Naive thymus-derived CD4-positive, alpha-beta T cell (primary cell): ENCODE measurements at regions not wholly inside any gene's neighbourhood (a gene's known extent, or its start where the extent isn't known, plus 50 kb on each side); places are given as distances from the start of the nearest gene placed in this dataset.
"Not testable (repeated sequence)": the region's sequence is repeated elsewhere in the genome, so short reads cannot be mapped to it uniquely, and the experiment has no call there.

Experiments used
- ATAC-seq: fragments of 150-1000 bp; cut with Tn5 transposase; 2 replicates; pipeline ENCODE4 v1.10.0; 2021; ENCODE audit warnings: mild to moderate bottlenecking, moderate library complexity
- CTCF ChIA-PET: fragments of 350-600 bp; sonication (Branson Sonifier 250); formaldehyde crosslinking; loops from one replicate; lab custom pipeline; 2021; ENCODE audit warnings: antibody characterized with exemption; lab: Charles Lee
- POLR2A ChIA-PET: fragments of 350-600 bp; sonication (Branson Sonifier 250); formaldehyde crosslinking; loops from one replicate; lab custom pipeline; 2021; ENCODE audit warnings: antibody characterized with exemption, inconsistent platforms; lab: Charles Lee
- DNase-seq, 9 donors: peaks; one replicate each; pipeline versions ENCODE4 v3.0.0 to v3.0.0-alpha.2; 2020 to 2022; ENCODE audit warnings: mixed read lengths in 1 of 9
- H3K27ac ChIP-seq: one replicate; pipeline ENCODE4 v1.7.0; 2013; ENCODE audit warnings: mild to moderate bottlenecking, low read depth, low read length, moderate library complexity
- H3K27me3 ChIP-seq, 2 donors: one replicate each; pipeline ENCODE4 v1.7.0; 2013; ENCODE audit warnings: low read length in 2 of 2, mild to moderate bottlenecking in 2 of 2, moderate library complexity in 2 of 2; ENCODE audit not compliant: control insufficient read depth in 2 of 2, insufficient read depth in 2 of 2
- H3K36me3 ChIP-seq, 3 experiments: 1 replicate in 2 of 3; 2 replicates in 1 of 3; pipeline ENCODE4 v1.7.0; 2013; ENCODE audit warnings: low read length in 3 of 3, mild to moderate bottlenecking in 3 of 3, moderate library complexity in 1 of 3; ENCODE audit not compliant: insufficient read depth in 3 of 3, control insufficient read depth in 2 of 3
- H3K4me1 ChIP-seq, 2 donors: one replicate each; pipeline ENCODE4 v1.7.0; 2013; ENCODE audit warnings: low read length in 2 of 2, mild to moderate bottlenecking in 2 of 2, moderate library complexity in 1 of 2; ENCODE audit not compliant: control insufficient read depth in 2 of 2, insufficient read depth in 2 of 2
- H3K4me3 ChIP-seq: 2 replicates; pipeline ENCODE4 v1.7.0; 2013; ENCODE audit warnings: mild to moderate bottlenecking, low read length
- H3K9me3 ChIP-seq, 3 experiments: 1 replicate in 2 of 3; 2 replicates in 1 of 3; pipeline ENCODE4 v1.7.0; 2013; ENCODE audit warnings: low read length in 3 of 3; ENCODE audit not compliant: control insufficient read depth in 2 of 3
- H3K27ac Mint-ChIP-seq, 9 donors: one replicate each; pipeline ENCODE4 v1.8.0; 2020 to 2022; ENCODE audit warnings: mixed read lengths in 9 of 9, mild to moderate bottlenecking in 8 of 9, moderate library complexity in 5 of 9, inconsistent platforms in 2 of 9
- H3K27me3 Mint-ChIP-seq, 5 donors: one replicate each; pipeline ENCODE4 v1.8.0; 2021 to 2022; ENCODE audit warnings: mixed read lengths in 5 of 5, mild to moderate bottlenecking in 1 of 5
- H3K36me3 Mint-ChIP-seq, 5 donors: one replicate each; pipeline ENCODE4 v1.8.0; 2020 to 2022; ENCODE audit warnings: mixed read lengths in 5 of 5, mild to moderate bottlenecking in 3 of 5, inconsistent platforms in 1 of 5
- H3K4me1 Mint-ChIP-seq, 7 donors: one replicate each; pipeline ENCODE4 v1.8.0; 2020 to 2022; ENCODE audit warnings: mixed read lengths in 7 of 7, mild to moderate bottlenecking in 3 of 7, inconsistent platforms in 1 of 7
- H3K4me3 Mint-ChIP-seq, 10 donors: one replicate each; pipeline ENCODE4 v1.8.0; 2020 to 2022; ENCODE audit warnings: mild to moderate bottlenecking in 10 of 10, mixed read lengths in 10 of 10, moderate library complexity in 6 of 10, inconsistent platforms in 2 of 10
- H3K9me3 Mint-ChIP-seq, 11 donors: one replicate each; pipeline ENCODE4 v1.8.0; 2020 to 2022; ENCODE audit warnings: mixed read lengths in 11 of 11, mild to moderate bottlenecking in 4 of 11, inconsistent platforms in 1 of 11, moderate library complexity in 1 of 11
- intact Hi-C, 2 donors: fragments of 100-400 bp; cut with micrococcal nuclease; formaldehyde crosslinking; loops; one replicate each; pipeline ENCODE4 v1.15.1; 2023

- peak; percentile 60 for ATAC-seq
- Histone ChIP-seq H3K27me3 (no peaks in the 10 kb centered on the region), H3K9me3 (no peaks in the 10 kb centered on the region), H3K4me3 (no peak overlapping the region), H3K4me1 (no peaks in the 10 kb centered on the region), H3K27ac (no peak overlapping the region), H3K36me3 (no peaks in the 10 kb centered on the region)
- DNase-seq, result no peak
- Mint-ChIP-seq H3K9me3 (peaks cover 0 to 12% (median 1%) of the 10 kb centered on the region in 11 donors), H3K27me3 (peaks cover 0 to 19% (median 5%) of the 10 kb centered on the region in 5 donors), H3K27ac (no peak overlapping the region), H3K4me1 (no peaks in the 10 kb centered on the region), H3K4me3 (no peak overlapping the region), H3K36me3 (no peaks in the 10 kb centered on the region)
- intact Hi-C loops, result no loop called here
- ChIA-PET CTCF (no interaction called here), POLR2A (no interaction called here)
These were observed 144.8 kb upstream of the FOXA2 start for GRCh38 chr20:22729180-22729579.

GRCh38 chr20:22729616-22730236 is 145.4 kb upstream of the FOXA2 start:
- Mint-ChIP-seq H3K36me3 (no peaks in the 10 kb centered on the region), H3K4me1 (no peaks in the 10 kb centered on the region), H3K4me3 (no peak overlapping the region), H3K9me3 (peaks cover 0 to 12% (median 1%) of the 10 kb centered on the region in 11 donors), H3K27ac (no peak overlapping the region), H3K27me3 (peaks cover 0 to 19% (median 5%) of the 10 kb centered on the region in 5 donors)
- intact Hi-C loops, result no loop called here
- ATAC-seq (no peak), DNase-seq (no peak)
- Histone ChIP-seq H3K4me3 (no peak overlapping the region), H3K27me3 (no peaks in the 10 kb centered on the region), H3K27ac (no peak overlapping the region), H3K9me3 (no peaks in the 10 kb centered on the region), H3K36me3 (no peaks in the 10 kb centered on the region), H3K4me1 (no peaks in the 10 kb centered on the region)
- POLR2A ChIA-PET, result no interaction called here
- CTCF ChIA-PET, result no interaction called here

GRCh38 chr20:22732751-22733150 is 148.4 kb upstream of the FOXA2 start:
- Mint-ChIP-seq H3K27me3 (peaks cover 0 to 19% (median 5%) of the 10 kb centered on the region in 5 donors), H3K4me1 (no peaks in the 10 kb centered on the region), H3K9me3 (peaks cover 0 to 10% (median 3%) of the 10 kb centered on the region in 11 donors), H3K27ac (no peak overlapping the region), H3K36me3 (no peaks in the 10 kb centered on the region), H3K4me3 (no peak overlapping the region)
- CTCF ChIA-PET, result no interaction called here
- H3K36me3 ChIP-seq, result no peaks in the 10 kb centered on the region
- H3K4me1 ChIP-seq, result no peaks in the 10 kb centered on the region
- ATAC-seq (no peak), DNase-seq (no peak)
- H3K27me3 ChIP-seq, result no peaks in the 10 kb centered on the region
- intact Hi-C loops, result no loop called here
- no peak overlapping the region for H3K4me3 ChIP-seq
- H3K9me3 ChIP-seq, result no peaks in the 10 kb centered on the region
- no peak overlapping the region for H3K27ac ChIP-seq
- POLR2A ChIA-PET, result no interaction called here

- H3K9me3 Mint-ChIP-seq, H3K36me3 ChIP-seq, H3K9me3 ChIP-seq, CTCF ChIA-PET, H3K36me3 Mint-ChIP-seq, H3K27ac ChIP-seq, intact Hi-C loops, H3K27me3 ChIP-seq, H3K4me3 Mint-ChIP-seq, H3K27me3 Mint-ChIP-seq, H3K4me1 ChIP-seq, H3K4me1 Mint-ChIP-seq, DNase-seq, POLR2A ChIA-PET, H3K27ac Mint-ChIP-seq, H3K4me3 ChIP-seq, ATAC-seq: not testable (repeated sequence)
These were observed 150.7 kb upstream of the FOXA2 start for GRCh38 chr20:22734946-22735647.

GRCh38 chr20:22740829-22741228 is 156.5 kb upstream of the FOXA2 start:
- ATAC-seq (no peak), DNase-seq (no peak)
- Mint-ChIP-seq H3K36me3 (no peaks in the 10 kb centered on the region), H3K4me1 (no peaks in the 10 kb centered on the region), H3K9me3 (peaks cover 0 to 7% (median 1%) of the 10 kb centered on the region in 11 donors), H3K27me3 (no peaks in the 10 kb centered on the region), H3K4me3 (no peak overlapping the region), H3K27ac (no peak overlapping the region)
- ChIA-PET POLR2A (no interaction called here), CTCF (no interaction called here)
- Histone ChIP-seq H3K36me3 (no peaks in the 10 kb centered on the region), H3K4me3 (no peak overlapping the region), H3K9me3 (no peaks in the 10 kb centered on the region), H3K27me3 (no peaks in the 10 kb centered on the region), H3K4me1 (no peaks in the 10 kb centered on the region), H3K27ac (no peak overlapping the region)
- intact Hi-C loops, result no loop called here

- intact Hi-C loops, result no loop called here
- H3K9me3 ChIP-seq, result no peaks in the 10 kb centered on the region
- DNase-seq (no peak), ATAC-seq (no peak)
- CTCF ChIA-PET, result no interaction called here
- no peaks in the 10 kb centered on the region for H3K4me1 Mint-ChIP-seq
- no peak overlapping the region for H3K4me3 Mint-ChIP-seq
- peaks cover 0 to 8% (median 2%) of the 10 kb centered on the region in 11 donors for H3K9me3 Mint-ChIP-seq
- H3K4me3 ChIP-seq, result no peak overlapping the region
- H3K27ac Mint-ChIP-seq, result no peak overlapping the region
- no peak overlapping the region for H3K27ac ChIP-seq
- no peaks in the 10 kb centered on the region for H3K27me3 ChIP-seq
- POLR2A ChIA-PET, result no interaction called here
- H3K4me1 ChIP-seq, result no peaks in the 10 kb centered on the region
- no peaks in the 10 kb centered on the region for H3K36me3 ChIP-seq
- no peaks in the 10 kb centered on the region for H3K27me3 Mint-ChIP-seq
- H3K36me3 Mint-ChIP-seq, result no peaks in the 10 kb centered on the region
These were observed 160.2 kb upstream of the FOXA2 start for GRCh38 chr20:22744341-22745193.
